ENCODE measurements at regions not wholly inside any gene's neighbourhood (a gene's known extent, or its start where the extent isn't known, plus 50 kb on each side); places are given as distances from the start of the nearest gene placed in this dataset.

DNA sequence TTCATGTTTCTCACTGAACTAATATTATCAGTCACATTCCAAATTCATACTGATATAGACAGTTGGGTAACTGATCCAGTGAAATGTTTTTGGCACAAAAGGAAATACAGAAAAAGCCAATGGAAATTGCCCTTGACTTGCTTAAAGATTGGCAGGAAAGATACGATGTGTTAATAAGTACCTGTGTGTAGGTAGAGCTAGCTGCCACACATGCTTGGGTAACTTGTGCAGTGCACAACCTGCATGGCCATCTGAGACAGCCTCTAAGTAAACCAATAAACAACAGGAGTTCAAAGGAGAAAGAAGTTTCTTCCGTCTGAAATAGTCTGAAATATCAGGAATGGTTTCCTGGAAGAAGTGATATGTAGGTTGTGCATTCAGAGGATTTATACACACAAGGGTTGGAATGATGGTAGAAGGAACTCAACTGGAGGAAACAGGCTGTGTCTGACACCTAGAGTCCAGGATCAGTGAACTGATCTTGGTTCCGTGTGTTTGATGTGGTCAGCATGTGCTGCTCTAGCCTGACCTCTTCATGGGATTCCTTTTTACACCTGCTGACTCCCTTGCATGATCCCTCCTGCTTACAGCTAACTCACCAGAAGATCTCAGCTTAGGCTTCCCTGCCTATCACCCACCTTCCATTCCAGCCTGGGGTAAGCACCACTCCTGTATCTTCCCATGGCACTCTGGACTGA is 81.4 kb upstream of the KRR1 start:
- TF ChIP-seq EZH2phosphoT487 (IDR thresholded peaks at IDR 0.05; ENCODE audit: borderline replicate concordance, low read length) (no peak), CTCF (conservative IDR thresholded peaks at IDR 0.05; ENCODE audit: low read depth, low read length) (no peak)

Data from PC-3 (cell line).